A549 (cell line): ENCODE measurements at regions not wholly inside any gene's neighbourhood (a gene's known extent, or its start where the extent isn't known, plus 50 kb on each side); places are given as distances from the start of the nearest gene placed in this dataset.

Source experiments
- ATAC-seq, 2 experiments: fragments of 200-7000 bp in 1 of 2; fragments of >200 bp in 1 of 2; cut with Nextera tagmentation in 1 of 2; cut with Tn5 transposase in 1 of 2; 3 replicates each; pipeline versions ENCODE4 v1.8.0 to v1.9.1; 2018 to 2020; ENCODE audit warnings: mild to moderate bottlenecking in 1 of 2, moderate library complexity in 1 of 2
- CTCF ChIA-PET: fragments of 300-600 bp; sonication (Branson Sonifier 250); formaldehyde crosslinking; extraction: SDS; loops from one replicate; lab custom pipeline; 2021; ENCODE audit warnings: antibody characterized with exemption, inconsistent platforms; lab: Yijun Ruan, JAX
- POLR2A ChIA-PET: fragments of 350-600 bp; formaldehyde crosslinking; extraction: SDS; loops from one replicate; lab custom pipeline; 2021; ENCODE audit warnings: antibody characterized with exemption, inconsistent platforms; lab: Yijun Ruan, JAX
- DNase-seq, 2 experiments: peaks; one replicate each; pipeline versions ENCODE4 v3.0.0 to v3.0.0-alpha.2; 2011 to 2016; ENCODE audit warnings: low read depth in 1 of 2, low spot score in 1 of 2
- FAIRE-seq: peaks from 2 replicates; lab custom pipeline; 2011; peaks lifted over from hg19 to GRCh38; lab: Jason Lieb, UNC
- H3K27ac ChIP-seq, 2 experiments: fragments of >200 bp; sonication (Bioruptor Twin); formaldehyde crosslinking; 3 replicates each; pipeline ENCODE4 v1.5.1; 2016 to 2017
- H3K4me1 ChIP-seq: fragments of >200 bp; sonication (Bioruptor Twin); formaldehyde crosslinking; 3 replicates; pipeline ENCODE4 v1.6.1; 2016
- H3K4me2 ChIP-seq: fragments of >200 bp; sonication (Bioruptor Twin); formaldehyde crosslinking; 3 replicates; pipeline ENCODE4 v1.6.1; 2016
- H3K4me3 ChIP-seq: fragments of >200 bp; sonication (Bioruptor Twin); formaldehyde crosslinking; 3 replicates; pipeline ENCODE4 v1.5.1; 2016
- H3K9me3 ChIP-seq: fragments of >200 bp; sonication (Bioruptor Twin); formaldehyde crosslinking; 3 replicates; pipeline ENCODE4 v1.6.1; 2016
- BHLHE40 ChIP-seq: IDR thresholded peaks from 2 replicates; pipeline ENCODE4 v1.6.1; 2012; ENCODE audit warnings: low read depth, low read length, inconsistent platforms
- CHD2 ChIP-seq: fragments of 150-350 bp; IDR thresholded peaks from 2 replicates; pipeline ENCODE4 v1.6.1; 2014; ENCODE audit warnings: low read length; ENCODE audit not compliant: partially characterized antibody
- CHD4 ChIP-seq: fragments of 200-600 bp; sonication (generic); IDR thresholded peaks from 2 replicates; pipeline ENCODE4 v1.6.1; 2016; ENCODE audit warnings: antibody characterized with exemption, mild to moderate bottlenecking, borderline replicate concordance
- EHF ChIP-seq: fragments of 250-450 bp; sonication (Bioruptor Pico); IDR thresholded peaks from 2 replicates; pipeline ENCODE4 v1.5.0; 2020; ENCODE audit warnings: mild to moderate bottlenecking
- EP300 ChIP-seq, 2 experiments: fragments of >200 bp; sonication (Bioruptor Twin); formaldehyde crosslinking; IDR thresholded peaks; 2 replicates in 1 of 2; 3 replicates in 1 of 2; pipeline ENCODE4 v1.6.1; 2016 to 2017
- FOXS1 ChIP-seq: fragments of 250-450 bp; sonication (Bioruptor Pico); IDR thresholded peaks from 2 replicates; pipeline ENCODE4 v1.5.0; 2020; ENCODE audit warnings: mild to moderate bottlenecking, moderate library complexity
- HOXA7 ChIP-seq: fragments of 250-450 bp; sonication (Bioruptor Pico); IDR thresholded peaks from 2 replicates; pipeline ENCODE4 v1.5.0; 2020; ENCODE audit warnings: mild to moderate bottlenecking, moderate library complexity
- HOXB5 ChIP-seq: fragments of 250-450 bp; sonication (Bioruptor Pico); IDR thresholded peaks from 2 replicates; pipeline ENCODE4 v1.5.0; 2020; ENCODE audit warnings: mild to moderate bottlenecking, moderate library complexity
- JUN ChIP-seq, 2 experiments: fragments of >200 bp; sonication (Bioruptor Twin); formaldehyde crosslinking; IDR thresholded peaks; 2 replicates in 1 of 2; 3 replicates in 1 of 2; pipeline ENCODE4 v1.6.1; 2016 to 2017
- JUNB ChIP-seq: fragments of >200 bp; sonication (Bioruptor Twin); formaldehyde crosslinking; IDR thresholded peaks from 2 replicates; pipeline ENCODE4 v1.6.1; 2016
- MAFK ChIP-seq: fragments of 450-650 bp; IDR thresholded peaks from 2 replicates; pipeline ENCODE4 v1.6.1; 2014; ENCODE audit not compliant: partially characterized antibody
- MYC ChIP-seq: IDR thresholded peaks from 2 replicates; pipeline ENCODE4 v1.6.1; 2012; ENCODE audit warnings: mild to moderate bottlenecking, inconsistent platforms, low read length, improper control_type of control experiment, borderline replicate concordance
- NFE2L2 ChIP-seq: fragments of 150-350 bp; conservative IDR thresholded peaks from 2 replicates; pipeline ENCODE4 v1.6.1; 2014; ENCODE audit warnings: low read length
- NPAS2 ChIP-seq: fragments of 250-450 bp; sonication (Bioruptor Pico); IDR thresholded peaks from 2 replicates; pipeline ENCODE4 v1.8.0; 2022; ENCODE audit warnings: mild to moderate bottlenecking, moderate library complexity, borderline replicate concordance
- NR3C1 ChIP-seq: fragments of >200 bp; sonication (Bioruptor Twin); formaldehyde crosslinking; IDR thresholded peaks from 3 replicates; pipeline ENCODE4 v1.6.1; 2017
- RFX5 ChIP-seq: fragments of 450-650 bp; IDR thresholded peaks from 2 replicates; pipeline ENCODE4 v1.7.1; 2014; ENCODE audit warnings: antibody characterized with exemption, mild to moderate bottlenecking, moderate library complexity
- TFCP2L1 ChIP-seq: fragments of 250-450 bp; sonication (Bioruptor Pico); IDR thresholded peaks from 2 replicates; pipeline ENCODE4 v1.5.0; 2021; ENCODE audit warnings: mild to moderate bottlenecking
- ZFP36 ChIP-seq: fragments of 450-650 bp; IDR thresholded peaks from 2 replicates; pipeline ENCODE4 v1.6.1; 2014; ENCODE audit warnings: borderline replicate concordance; ENCODE audit not compliant: partially characterized antibody
- ZNF302 ChIP-seq: fragments of 250-450 bp; sonication (Bioruptor Pico); IDR thresholded peaks from 2 replicates; pipeline ENCODE4 v1.9.0; 2021; ENCODE audit warnings: inconsistent platforms, mild to moderate bottlenecking, moderate library complexity
- ZSCAN20 ChIP-seq: fragments of 250-450 bp; sonication (Bioruptor Pico); IDR thresholded peaks from 2 replicates; pipeline ENCODE4 v1.8.0; 2022; ENCODE audit warnings: mild to moderate bottlenecking, moderate library complexity
- WGBS: methylation state at CpG from one replicate; pipeline ENCODE4 v1.1.6; 2017; ENCODE audit errors: missing lambda C conversion rate; 5-methylcytosine and 5-hydroxymethylcytosine counted together
- TF ChIP-seq, protein P1 (sequence below): fragments of 200-600 bp; sonication (generic); IDR thresholded peaks from 2 replicates; pipeline ENCODE4 v1.6.1; 2016; ENCODE audit warnings: antibody characterized with exemption, mild to moderate bottlenecking, moderate library complexity
- TF ChIP-seq, protein P2 (sequence below): fragments of 450-650 bp; IDR thresholded peaks from 2 replicates; pipeline ENCODE4 v1.6.1; 2014; ENCODE audit warnings: antibody characterized with exemption
- TF ChIP-seq, protein P3 (sequence below): IDR thresholded peaks from 2 replicates; pipeline ENCODE4 v1.6.1; 2012
- TF ChIP-seq, protein P4 (sequence below): fragments of >200 bp; sonication (Bioruptor Twin); formaldehyde crosslinking; IDR thresholded peaks from 3 replicates; pipeline ENCODE4 v1.5.1; 2016

DNA sequence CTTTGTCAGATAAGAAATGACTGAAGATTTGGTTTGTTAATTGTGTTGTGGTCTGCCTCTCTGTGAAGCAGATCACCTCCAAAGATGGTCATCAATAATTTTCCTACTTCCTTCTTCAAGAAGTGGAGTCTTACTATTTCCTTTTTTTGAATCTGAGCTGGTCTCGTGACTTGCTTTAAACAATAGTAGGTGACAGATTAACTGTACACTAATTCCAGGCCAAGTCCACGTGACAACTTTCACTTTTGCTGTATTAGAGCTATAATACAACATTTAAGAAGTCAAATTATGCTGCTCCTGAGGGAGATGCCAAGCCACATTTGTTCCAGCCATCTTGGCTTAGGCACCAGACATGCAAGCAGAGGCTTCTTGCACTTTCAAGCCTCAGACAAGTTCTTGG is 393.8 kb upstream of the GRID2 start:
- no peak for ATAC-seq
- no peaks in the 10 kb centered on the region for H3K9me3 ChIP-seq
- no peak for TF ChIP-seq ZNF302 (CRISPR knock-in tag)
- TF ChIP-seq TFCP2L1: no peak
- TF ChIP-seq, protein P1, sequence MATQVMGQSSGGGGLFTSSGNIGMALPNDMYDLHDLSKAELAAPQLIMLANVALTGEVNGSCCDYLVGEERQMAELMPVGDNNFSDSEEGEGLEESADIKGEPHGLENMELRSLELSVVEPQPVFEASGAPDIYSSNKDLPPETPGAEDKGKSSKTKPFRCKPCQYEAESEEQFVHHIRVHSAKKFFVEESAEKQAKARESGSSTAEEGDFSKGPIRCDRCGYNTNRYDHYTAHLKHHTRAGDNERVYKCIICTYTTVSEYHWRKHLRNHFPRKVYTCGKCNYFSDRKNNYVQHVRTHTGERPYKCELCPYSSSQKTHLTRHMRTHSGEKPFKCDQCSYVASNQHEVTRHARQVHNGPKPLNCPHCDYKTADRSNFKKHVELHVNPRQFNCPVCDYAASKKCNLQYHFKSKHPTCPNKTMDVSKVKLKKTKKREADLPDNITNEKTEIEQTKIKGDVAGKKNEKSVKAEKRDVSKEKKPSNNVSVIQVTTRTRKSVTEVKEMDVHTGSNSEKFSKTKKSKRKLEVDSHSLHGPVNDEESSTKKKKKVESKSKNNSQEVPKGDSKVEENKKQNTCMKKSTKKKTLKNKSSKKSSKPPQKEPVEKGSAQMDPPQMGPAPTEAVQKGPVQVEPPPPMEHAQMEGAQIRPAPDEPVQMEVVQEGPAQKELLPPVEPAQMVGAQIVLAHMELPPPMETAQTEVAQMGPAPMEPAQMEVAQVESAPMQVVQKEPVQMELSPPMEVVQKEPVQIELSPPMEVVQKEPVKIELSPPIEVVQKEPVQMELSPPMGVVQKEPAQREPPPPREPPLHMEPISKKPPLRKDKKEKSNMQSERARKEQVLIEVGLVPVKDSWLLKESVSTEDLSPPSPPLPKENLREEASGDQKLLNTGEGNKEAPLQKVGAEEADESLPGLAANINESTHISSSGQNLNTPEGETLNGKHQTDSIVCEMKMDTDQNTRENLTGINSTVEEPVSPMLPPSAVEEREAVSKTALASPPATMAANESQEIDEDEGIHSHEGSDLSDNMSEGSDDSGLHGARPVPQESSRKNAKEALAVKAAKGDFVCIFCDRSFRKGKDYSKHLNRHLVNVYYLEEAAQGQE: no peak
- no peak for TF ChIP-seq ZFP36
- no peak for DNase-seq
- H3K4me1 ChIP-seq: no peaks in the 10 kb centered on the region
- FAIRE-seq: no peak
- H3K27ac ChIP-seq: no peak overlapping the region
- POLR2A ChIA-PET: no interaction called here
- H3K4me3 ChIP-seq: no peak overlapping the region
- CTCF ChIA-PET: no interaction called here
- 4% methylated on average over 2 of the region's 2 CpGs for WGBS
- H3K4me2 ChIP-seq: no peak overlapping the region

DNA sequence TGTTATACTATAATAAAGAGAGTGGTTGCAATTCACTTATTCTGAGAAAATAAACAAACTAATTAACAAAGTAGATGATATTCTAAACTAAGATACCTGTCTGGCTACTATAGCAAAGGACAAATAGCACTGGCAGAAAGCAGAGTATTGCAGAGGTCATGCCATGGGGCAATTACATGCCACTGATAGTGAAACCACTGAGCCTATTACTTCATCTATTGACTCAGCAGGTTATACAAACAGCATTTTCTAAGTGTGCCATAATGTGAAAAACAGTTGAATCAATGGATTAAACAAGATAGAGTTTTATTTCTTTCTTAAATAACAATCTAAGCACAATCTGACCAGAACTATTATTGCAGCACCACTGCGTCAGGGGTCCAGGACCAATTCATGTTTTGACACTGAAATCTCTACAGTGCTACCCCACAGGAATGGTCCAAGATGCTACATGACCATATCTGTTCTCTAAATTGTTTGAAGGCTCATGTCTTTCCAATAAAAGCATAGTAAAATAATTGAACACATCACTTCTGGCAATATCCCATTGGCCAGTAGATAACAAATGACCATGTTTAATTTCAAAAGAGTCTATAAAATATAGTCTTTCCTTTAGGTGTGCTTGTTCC is 389.5 kb upstream of the GRID2 start:
- H3K9me3 ChIP-seq: no peaks in the 10 kb centered on the region
- 13% methylated on average over 1 of the region's 1 CpG for WGBS
- no peak for DNase-seq
- H3K4me3 ChIP-seq: no peak overlapping the region
- ATAC-seq: no peak
- no peak overlapping the region for H3K27ac ChIP-seq
- H3K4me2 ChIP-seq: no peak overlapping the region
- ChIA-PET CTCF (no interaction called here), POLR2A (no interaction called here)
- H3K4me1 ChIP-seq: no peaks in the 10 kb centered on the region
- TF ChIP-seq RFX5: no peak
- TF ChIP-seq ZSCAN20 (CRISPR knock-in tag): no peak
- TF ChIP-seq, protein P2, sequence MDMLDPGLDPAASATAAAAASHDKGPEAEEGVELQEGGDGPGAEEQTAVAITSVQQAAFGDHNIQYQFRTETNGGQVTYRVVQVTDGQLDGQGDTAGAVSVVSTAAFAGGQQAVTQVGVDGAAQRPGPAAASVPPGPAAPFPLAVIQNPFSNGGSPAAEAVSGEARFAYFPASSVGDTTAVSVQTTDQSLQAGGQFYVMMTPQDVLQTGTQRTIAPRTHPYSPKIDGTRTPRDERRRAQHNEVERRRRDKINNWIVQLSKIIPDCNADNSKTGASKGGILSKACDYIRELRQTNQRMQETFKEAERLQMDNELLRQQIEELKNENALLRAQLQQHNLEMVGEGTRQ: no peak
- TF ChIP-seq HOXA7 (CRISPR knock-in tag): no peak
- TF ChIP-seq HOXB5 (CRISPR knock-in tag): no peak
- no peak for TF ChIP-seq NFE2L2
- TF ChIP-seq CHD2: no peak
- FAIRE-seq: no peak

DNA sequence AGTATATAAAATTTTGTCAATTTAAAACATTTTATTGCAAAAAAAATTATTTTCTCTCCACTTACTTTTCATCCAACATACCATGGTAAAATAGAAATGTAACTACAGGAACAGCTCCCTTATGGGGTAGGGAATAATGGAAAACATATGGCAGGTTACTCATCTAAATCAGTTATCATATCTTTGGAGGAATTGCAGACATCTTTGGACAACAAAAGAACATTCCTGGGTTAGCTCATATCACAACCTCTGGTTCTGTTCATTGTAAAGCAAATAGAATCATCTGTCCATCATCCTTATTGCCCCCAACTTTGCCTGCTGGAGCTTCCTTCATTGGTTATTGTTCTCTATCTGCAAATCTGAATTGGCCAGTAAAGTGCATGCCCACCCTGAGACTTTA is 387.5 kb upstream of the GRID2 start:
- TF ChIP-seq CHD4: no peak
- no peak for TF ChIP-seq CHD2
- no peak for TF ChIP-seq FOXS1 (CRISPR knock-in tag)
- TF ChIP-seq NPAS2: no peak
- TF ChIP-seq BHLHE40: no peak
- no peak for TF ChIP-seq EHF (CRISPR knock-in tag)
- no peak for TF ChIP-seq NR3C1
- TF ChIP-seq ZFP36: no peak
- TF ChIP-seq, protein P1: no peak
- TF ChIP-seq, protein P3, sequence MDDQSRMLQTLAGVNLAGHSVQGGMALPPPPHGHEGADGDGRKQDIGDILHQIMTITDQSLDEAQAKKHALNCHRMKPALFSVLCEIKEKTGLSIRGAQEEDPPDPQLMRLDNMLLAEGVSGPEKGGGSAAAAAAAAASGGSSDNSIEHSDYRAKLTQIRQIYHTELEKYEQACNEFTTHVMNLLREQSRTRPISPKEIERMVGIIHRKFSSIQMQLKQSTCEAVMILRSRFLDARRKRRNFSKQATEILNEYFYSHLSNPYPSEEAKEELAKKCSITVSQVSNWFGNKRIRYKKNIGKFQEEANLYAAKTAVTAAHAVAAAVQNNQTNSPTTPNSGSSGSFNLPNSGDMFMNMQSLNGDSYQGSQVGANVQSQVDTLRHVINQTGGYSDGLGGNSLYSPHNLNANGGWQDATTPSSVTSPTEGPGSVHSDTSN: no peak
- TF ChIP-seq EP300 (IDR thresholded peaks at IDR 0.05): no peak
- no peak for TF ChIP-seq JUNB
- no peak for TF ChIP-seq MAFK
- TF ChIP-seq JUN (IDR thresholded peaks at IDR 0.05): no peak
- no peak for TF ChIP-seq MYC
- TF ChIP-seq, protein P4, sequence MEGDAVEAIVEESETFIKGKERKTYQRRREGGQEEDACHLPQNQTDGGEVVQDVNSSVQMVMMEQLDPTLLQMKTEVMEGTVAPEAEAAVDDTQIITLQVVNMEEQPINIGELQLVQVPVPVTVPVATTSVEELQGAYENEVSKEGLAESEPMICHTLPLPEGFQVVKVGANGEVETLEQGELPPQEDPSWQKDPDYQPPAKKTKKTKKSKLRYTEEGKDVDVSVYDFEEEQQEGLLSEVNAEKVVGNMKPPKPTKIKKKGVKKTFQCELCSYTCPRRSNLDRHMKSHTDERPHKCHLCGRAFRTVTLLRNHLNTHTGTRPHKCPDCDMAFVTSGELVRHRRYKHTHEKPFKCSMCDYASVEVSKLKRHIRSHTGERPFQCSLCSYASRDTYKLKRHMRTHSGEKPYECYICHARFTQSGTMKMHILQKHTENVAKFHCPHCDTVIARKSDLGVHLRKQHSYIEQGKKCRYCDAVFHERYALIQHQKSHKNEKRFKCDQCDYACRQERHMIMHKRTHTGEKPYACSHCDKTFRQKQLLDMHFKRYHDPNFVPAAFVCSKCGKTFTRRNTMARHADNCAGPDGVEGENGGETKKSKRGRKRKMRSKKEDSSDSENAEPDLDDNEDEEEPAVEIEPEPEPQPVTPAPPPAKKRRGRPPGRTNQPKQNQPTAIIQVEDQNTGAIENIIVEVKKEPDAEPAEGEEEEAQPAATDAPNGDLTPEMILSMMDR: no peak
- no peaks in the 10 kb centered on the region for H3K4me1 ChIP-seq
- FAIRE-seq (no peak), ATAC-seq (no peak), DNase-seq (no peak)
- POLR2A ChIA-PET: no interaction called here
- no peaks in the 10 kb centered on the region for H3K9me3 ChIP-seq
- H3K27ac ChIP-seq: no peak overlapping the region
- no peak overlapping the region for H3K4me3 ChIP-seq
- no peak overlapping the region for H3K4me2 ChIP-seq
- CTCF ChIA-PET: no interaction called here
